GM21360 (cell line): ENCODE measurements at regions not wholly inside any gene's neighbourhood (a gene's known extent, or its start where the extent isn't known, plus 50 kb on each side); places are given as distances from the start of the nearest gene placed in this dataset.

Experiments used
- ATAC-seq: cut with Tn5 transposase; IDR thresholded peaks from one replicate; pipeline ENCODE4 v1.9.1; 2021; ENCODE audit warnings: mild to moderate bottlenecking, moderate library complexity; ENCODE audit not compliant: unreplicated experiment

- ATAC-seq, result no peak
These were observed 310.2 kb upstream of the TLE3 start for GRCh38 chr15:70407955-70408354.

GRCh38 chr15:70407336-70407670 is 309.6 kb upstream of the TLE3 start:
- ATAC-seq, result no peak

GRCh38 chr15:70406617-70407335 is 309.1 kb upstream of the TLE3 start:
- no peak for ATAC-seq

GRCh38 chr15:70401709-70402108 is 304.0 kb upstream of the TLE3 start:
- ATAC-seq, result no peak

- no peak for ATAC-seq
These were observed 303.2 kb upstream of the TLE3 start for GRCh38 chr15:70400766-70401541.

- no peak for ATAC-seq
These were observed 301.5 kb upstream of the TLE3 start for GRCh38 chr15:70399204-70399603.

- no peak for ATAC-seq
These were observed 301.0 kb upstream of the TLE3 start for GRCh38 chr15:70398694-70399093.

- no peak for ATAC-seq
These were observed 299.1 kb upstream of the TLE3 start for GRCh38 chr15:70396807-70397206.

- ATAC-seq, result no peak
These were observed 297.4 kb upstream of the TLE3 start for GRCh38 chr15:70395164-70395563.

- no peak for ATAC-seq
These were observed 293.0 kb upstream of the TLE3 start for GRCh38 chr15:70390723-70391122.

GRCh38 chr15:70387993-70388392 is 290.3 kb upstream of the TLE3 start:
- ATAC-seq, result no peak

GRCh38 chr15:70387081-70387480 is 289.4 kb upstream of the TLE3 start:
- ATAC-seq, result no peak

GRCh38 chr15:70385711-70386110 is 288.0 kb upstream of the TLE3 start:
- no peak for ATAC-seq

GRCh38 chr15:70385052-70385451 is 287.3 kb upstream of the TLE3 start:
- no peak for ATAC-seq

- ATAC-seq, result no peak
These were observed 286.1 kb upstream of the TLE3 start for GRCh38 chr15:70383856-70384255.

- ATAC-seq, result no peak
These were observed 285.2 kb upstream of the TLE3 start for GRCh38 chr15:70382762-70383458.

- no peak for ATAC-seq
These were observed 284.5 kb upstream of the TLE3 start for GRCh38 chr15:70382009-70382749.

GRCh38 chr15:70379938-70380883 is 282.5 kb upstream of the TLE3 start:
- no peak for ATAC-seq

GRCh38 chr15:70379134-70379533 is 281.4 kb upstream of the TLE3 start:
- ATAC-seq, result no peak
